Mesothelial cell of epicardium (in vitro differentiated cells): ENCODE measurements at regions not wholly inside any gene's neighbourhood (a gene's known extent, or its start where the extent isn't known, plus 50 kb on each side); places are given as distances from the start of the nearest gene placed in this dataset.

ENCODE experiments used
- DNase-seq, 2 experiments: peaks; one replicate each; pipeline ENCODE4 v3.0.0; 2021; ENCODE audit warnings: low spot score in 2 of 2; ENCODE audit not compliant: unreplicated experiment in 2 of 2
- H3K27ac Mint-ChIP-seq: 2 replicates; pipeline ENCODE4 v1.8.0; 2021; ENCODE audit warnings: mixed read lengths
- H3K27me3 Mint-ChIP-seq: 2 replicates; pipeline ENCODE4 v1.8.0; 2021; ENCODE audit warnings: low read depth, mixed read lengths
- H3K36me3 Mint-ChIP-seq: 2 replicates; pipeline ENCODE4 v1.8.0; 2021; ENCODE audit warnings: mixed read lengths
- H3K4me1 Mint-ChIP-seq: 2 replicates; pipeline ENCODE4 v1.8.0; 2021; ENCODE audit warnings: mixed read lengths
- H3K4me3 Mint-ChIP-seq: 2 replicates; pipeline ENCODE4 v1.8.0; 2021; ENCODE audit warnings: mild to moderate bottlenecking, moderate library complexity, mixed read lengths
- H3K9me3 Mint-ChIP-seq: 2 replicates; pipeline ENCODE4 v1.8.0; 2021; ENCODE audit warnings: mixed read lengths
- TF ChIP-seq, protein P1 (sequence below): fragments of 200-600 bp; sonication (generic); IDR thresholded peaks from one replicate; pipeline ENCODE4 v1.5.0; 2021; ENCODE audit warnings: antibody characterized with exemption; ENCODE audit not compliant: unreplicated experiment

DNA sequence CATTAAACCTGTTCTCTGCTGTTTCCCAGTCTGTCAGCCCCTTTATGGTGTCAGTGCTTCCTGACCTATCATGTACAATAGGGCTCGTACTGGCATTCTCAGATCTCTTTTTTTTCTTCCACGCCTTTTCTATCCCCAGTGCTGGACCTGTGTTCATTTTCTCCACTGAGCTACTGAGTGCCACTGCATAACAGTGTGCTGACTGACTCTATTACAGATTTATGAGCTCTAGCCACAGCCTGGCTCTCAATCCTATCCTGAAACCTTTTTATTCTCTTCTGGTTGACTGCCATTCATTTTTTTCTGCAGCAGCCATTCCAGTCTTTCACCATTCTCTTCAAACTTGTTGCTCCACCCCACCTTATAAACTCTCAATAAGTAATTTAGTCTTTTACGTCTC is 59.6 kb upstream of the MACF1 start:
- TF ChIP-seq, protein P1, sequence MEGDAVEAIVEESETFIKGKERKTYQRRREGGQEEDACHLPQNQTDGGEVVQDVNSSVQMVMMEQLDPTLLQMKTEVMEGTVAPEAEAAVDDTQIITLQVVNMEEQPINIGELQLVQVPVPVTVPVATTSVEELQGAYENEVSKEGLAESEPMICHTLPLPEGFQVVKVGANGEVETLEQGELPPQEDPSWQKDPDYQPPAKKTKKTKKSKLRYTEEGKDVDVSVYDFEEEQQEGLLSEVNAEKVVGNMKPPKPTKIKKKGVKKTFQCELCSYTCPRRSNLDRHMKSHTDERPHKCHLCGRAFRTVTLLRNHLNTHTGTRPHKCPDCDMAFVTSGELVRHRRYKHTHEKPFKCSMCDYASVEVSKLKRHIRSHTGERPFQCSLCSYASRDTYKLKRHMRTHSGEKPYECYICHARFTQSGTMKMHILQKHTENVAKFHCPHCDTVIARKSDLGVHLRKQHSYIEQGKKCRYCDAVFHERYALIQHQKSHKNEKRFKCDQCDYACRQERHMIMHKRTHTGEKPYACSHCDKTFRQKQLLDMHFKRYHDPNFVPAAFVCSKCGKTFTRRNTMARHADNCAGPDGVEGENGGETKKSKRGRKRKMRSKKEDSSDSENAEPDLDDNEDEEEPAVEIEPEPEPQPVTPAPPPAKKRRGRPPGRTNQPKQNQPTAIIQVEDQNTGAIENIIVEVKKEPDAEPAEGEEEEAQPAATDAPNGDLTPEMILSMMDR: no peak

DNA sequence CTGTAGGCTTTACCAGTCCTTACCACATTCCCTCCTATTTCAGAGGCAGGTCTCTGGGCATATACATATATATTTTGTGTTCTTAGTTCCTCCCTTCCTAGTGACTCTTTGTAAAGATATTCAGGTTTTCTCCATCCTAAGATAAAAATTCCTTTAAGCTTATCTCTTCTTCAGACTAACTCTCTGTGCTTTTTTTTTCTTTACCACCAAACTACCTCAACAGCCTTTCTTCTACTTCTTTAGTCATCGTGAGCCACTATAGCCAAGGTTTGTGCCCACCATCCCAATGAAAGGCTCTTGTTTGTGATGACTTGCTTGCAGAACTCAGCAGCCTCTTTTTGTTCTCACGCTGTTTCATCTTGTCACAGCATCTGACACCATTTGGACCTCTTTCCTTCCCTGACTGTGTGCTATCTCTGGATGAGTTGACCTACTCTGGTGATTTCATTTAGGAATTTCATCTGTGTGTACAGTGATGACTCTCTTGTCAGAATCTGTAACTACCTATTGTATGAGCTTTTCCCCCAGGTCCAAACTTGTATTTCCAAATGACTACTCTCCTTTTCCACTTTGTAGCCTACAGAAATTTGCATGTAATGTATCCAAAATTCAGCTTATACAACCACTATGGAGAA is 59.0 kb upstream of the MACF1 start:
- Mint-ChIP-seq H3K36me3 (no peaks in the 10 kb centered on the region), H3K27me3 (no peaks in the 10 kb centered on the region), H3K4me1 (peaks cover 15% of the 10 kb centered on the region), H3K9me3 (no peaks in the 10 kb centered on the region), H3K27ac (peak overlapping the region; percentile 2), H3K4me3 (no peak overlapping the region)
- TF ChIP-seq, protein P1: no peak
- DNase-seq: no peak

More for the DNA sequence above, 59.6 kb upstream of the MACF1 start:
- H3K27ac Mint-ChIP-seq: peak overlapping the region; percentile 2
- H3K36me3 Mint-ChIP-seq: no peaks in the 10 kb centered on the region
- H3K4me1 Mint-ChIP-seq: peaks cover 15% of the 10 kb centered on the region
- H3K9me3 Mint-ChIP-seq: no peaks in the 10 kb centered on the region
- no peak overlapping the region for H3K4me3 Mint-ChIP-seq
- DNase-seq: no peak
- no peaks in the 10 kb centered on the region for H3K27me3 Mint-ChIP-seq

DNA sequence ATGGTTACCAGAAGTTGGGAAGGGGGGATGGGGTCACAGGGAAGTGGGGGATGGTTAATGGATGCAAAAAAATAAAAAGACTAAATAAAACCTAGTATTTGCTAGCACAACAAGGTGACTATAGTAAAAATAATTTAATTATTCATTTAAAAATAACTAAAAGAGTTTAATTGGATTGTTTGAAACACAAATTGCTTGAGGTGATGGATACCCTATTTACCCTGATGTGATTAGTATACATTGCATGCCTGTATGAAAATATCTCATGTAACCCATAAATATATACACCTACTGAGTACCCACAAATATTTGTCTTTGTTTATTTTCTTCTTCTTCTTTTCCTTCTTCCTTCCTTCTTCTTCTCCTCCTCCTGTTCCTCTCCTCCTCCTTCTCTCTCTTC is 57.8 kb upstream of the MACF1 start:
- Mint-ChIP-seq H3K36me3 (no peaks in the 10 kb centered on the region), H3K27me3 (no peaks in the 10 kb centered on the region), H3K9me3 (no peaks in the 10 kb centered on the region), H3K4me3 (no peak overlapping the region), H3K27ac (no peak overlapping the region), H3K4me1 (peaks cover 17% of the 10 kb centered on the region)
- TF ChIP-seq, protein P1: no peak
- no peak for DNase-seq

DNA sequence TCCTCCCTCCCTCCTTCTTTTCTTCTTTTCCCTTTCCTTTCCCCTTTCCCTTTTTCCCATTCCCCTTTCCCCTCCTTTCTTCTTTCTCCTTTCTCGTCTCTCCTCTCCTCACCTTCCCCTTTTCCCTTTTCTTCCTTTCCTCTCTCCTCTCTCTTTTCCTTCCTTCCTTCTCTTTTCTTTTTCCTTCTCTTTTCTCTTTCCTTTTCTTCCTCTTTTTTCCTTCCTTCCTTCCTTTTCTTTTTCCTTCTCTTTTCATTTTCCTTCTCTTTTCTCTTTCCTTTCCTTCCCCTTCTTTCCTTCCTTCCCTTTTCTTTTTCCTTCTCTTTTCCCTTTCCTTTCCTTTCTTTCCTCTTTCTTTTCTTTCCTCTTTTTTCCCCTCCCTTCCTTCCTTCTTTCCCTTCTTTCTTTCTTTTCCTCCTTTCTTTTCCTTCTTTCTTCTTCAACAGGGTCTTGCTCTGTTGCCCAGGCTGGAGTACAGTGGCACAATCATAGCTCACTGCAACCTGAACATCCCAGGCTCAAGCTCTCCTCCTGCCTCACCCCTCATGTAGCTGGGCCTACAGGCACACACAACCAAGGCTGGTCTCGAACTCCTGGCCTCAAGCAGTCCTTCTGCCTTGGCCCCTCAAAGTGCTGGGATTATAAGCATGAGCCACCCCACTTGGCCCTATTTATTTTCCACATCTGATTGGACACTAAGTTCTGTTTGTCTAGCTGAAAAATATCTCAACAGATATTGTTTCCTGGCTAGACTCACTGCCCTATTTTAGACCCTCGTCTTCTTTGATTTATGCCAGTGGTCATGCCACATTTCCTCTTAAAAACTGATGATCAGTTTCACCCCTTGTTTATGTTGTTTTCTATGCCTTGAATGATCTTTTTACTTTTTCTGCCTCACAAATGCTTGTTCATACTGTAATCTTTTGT is 57.1 kb upstream of the MACF1 start:
- peaks cover 15% of the 10 kb centered on the region for H3K4me1 Mint-ChIP-seq
- no peak for DNase-seq
- H3K36me3 Mint-ChIP-seq: no peaks in the 10 kb centered on the region
- no peak overlapping the region for H3K4me3 Mint-ChIP-seq
- TF ChIP-seq, protein P1: no peak
- H3K9me3 Mint-ChIP-seq: no peaks in the 10 kb centered on the region
- H3K27ac Mint-ChIP-seq: peak overlapping the region; percentile 8
- no peaks in the 10 kb centered on the region for H3K27me3 Mint-ChIP-seq

DNA sequence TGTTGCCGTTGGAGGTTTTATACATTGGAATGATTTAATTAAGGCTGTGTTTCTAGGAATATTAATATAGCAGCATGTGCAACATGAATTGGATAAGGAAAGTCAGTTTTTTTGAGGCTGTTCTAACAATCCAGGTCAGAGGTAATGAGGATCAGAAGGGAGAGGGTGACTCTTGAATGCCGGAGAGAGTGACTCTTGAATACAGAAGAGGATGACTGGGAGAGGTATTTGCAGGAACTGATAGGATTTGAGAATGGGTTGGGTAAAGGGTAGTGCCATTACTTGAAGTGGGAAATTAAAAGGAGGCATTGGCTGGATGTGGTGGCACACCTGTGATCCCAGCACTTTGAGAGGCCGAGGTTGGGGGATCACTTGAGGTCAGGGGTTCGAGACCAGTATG is 55.6 kb upstream of the MACF1 start:
- H3K4me1 Mint-ChIP-seq: peaks cover 13% of the 10 kb centered on the region

More for the DNA sequence above, 55.6 kb upstream of the MACF1 start:
- DNase-seq: no peak
- TF ChIP-seq, protein P1: no peak
- Mint-ChIP-seq H3K27me3 (no peaks in the 10 kb centered on the region), H3K27ac (no peak overlapping the region), H3K4me3 (no peak overlapping the region), H3K9me3 (no peaks in the 10 kb centered on the region), H3K36me3 (no peaks in the 10 kb centered on the region)
